HepG2 (cell line): ENCODE measurements at regions not wholly inside any gene's neighbourhood (a gene's known extent, or its start where the extent isn't known, plus 50 kb on each side); places are given as distances from the start of the nearest gene placed in this dataset.

Experiments
- ATAC-seq: fragments of 200-7000 bp; cut with Tn5 transposase; 3 replicates; pipeline ENCODE4 v1.9.1; 2020; ENCODE audit warnings: mild to moderate bottlenecking, moderate library complexity
- BruUV-seq: library from RNA; stranded (reverse); fragments of 400-500 nt; replicated peaks from 2 replicates; lab custom pipeline; 2021; lab: Mats Ljungman, UMichigan
- CTCF ChIA-PET: fragments of 300-600 bp; formaldehyde crosslinking; extraction: SDS; loops from one replicate; lab custom pipeline; 2021; ENCODE audit warnings: low total read pairs, inconsistent platforms, low intra/inter-chr PET ratio; lab: Yijun Ruan, JAX
- POLR2A ChIA-PET: fragments of 350-600 bp; sonication (Branson Sonifier 250); formaldehyde crosslinking; loops from one replicate; lab custom pipeline; 2020; ENCODE audit warnings: antibody characterized with exemption, inconsistent platforms; lab: Yijun Ruan, JAX
- DNase-seq: peaks from one replicate; pipeline ENCODE4 v3.0.0-alpha.2; 2015; ENCODE audit warnings: low spot score
- FAIRE-seq: peaks from 3 replicates; lab custom pipeline; 2011; peaks lifted over from hg19 to GRCh38; lab: Jason Lieb, UNC
- H2AFZ ChIP-seq: one replicate; pipeline ENCODE4 v1.6.1; 2011; ENCODE audit warnings: low read length, inconsistent platforms
- H3K27ac ChIP-seq: fragments of 300-600 bp; 3 replicates; pipeline ENCODE4 v1.8.0; 2011; ENCODE audit warnings: mixed run types, mild to moderate bottlenecking, mixed read lengths, low read length, inconsistent platforms; ENCODE audit not compliant: insufficient read depth; ENCODE audit errors: extremely low read length
- H3K27me3 ChIP-seq, 2 experiments: fragments of 200-600 bp in 1 of 2; 2 replicates in 1 of 2; 3 replicates in 1 of 2; pipeline versions ENCODE4 v1.6.0 to v1.8.0; 2011; ENCODE audit warnings: low read length in 2 of 2, mild to moderate bottlenecking in 2 of 2, moderate library complexity in 2 of 2, inconsistent platforms in 1 of 2; ENCODE audit not compliant: insufficient read depth in 2 of 2, control insufficient read depth in 1 of 2
- H3K36me3 ChIP-seq, 2 experiments: fragments of 200-600 bp in 1 of 2; replicated peaks in 1 of 2; 2 replicates in 1 of 2; 3 replicates in 1 of 2; pipeline versions ENCODE4 v1.5.1 to v1.8.0; 2011; ENCODE audit warnings: low read length in 2 of 2, inconsistent platforms in 1 of 2; ENCODE audit not compliant: insufficient read depth in 2 of 2, control insufficient read depth in 1 of 2
- H3K4me1 ChIP-seq: 2 replicates; pipeline ENCODE4 v1.5.1; 2012; ENCODE audit warnings: low read length, inconsistent platforms; ENCODE audit not compliant: insufficient read depth
- H3K4me2 ChIP-seq: 2 replicates; pipeline ENCODE4 v1.6.0; 2011; ENCODE audit warnings: low read depth, low read length, inconsistent platforms
- H3K4me3 ChIP-seq, 3 experiments: fragments of 200-600 bp in 1 of 3; sonication (generic), shearing (Covaris generic) in 1 of 3; replicated peaks in 1 of 3; 2 replicates each; pipeline ENCODE4 v1.5.1; 2011 to 2016; ENCODE audit warnings: low read length in 3 of 3, inconsistent platforms in 2 of 3, low read depth in 2 of 3, mild to moderate bottlenecking in 2 of 3, control low read depth in 1 of 3, mixed read lengths in 1 of 3; ENCODE audit not compliant: insufficient read depth in 1 of 3
- H3K79me2 ChIP-seq: one replicate; pipeline ENCODE4 v1.6.1; 2011; ENCODE audit warnings: low read length, inconsistent platforms; ENCODE audit not compliant: insufficient read depth
- H3K9ac ChIP-seq: 2 replicates; pipeline ENCODE4 v1.6.0; 2011; ENCODE audit warnings: mild to moderate bottlenecking, low read depth, low read length, inconsistent platforms; ENCODE audit not compliant: insufficient read depth
- H3K9me3 ChIP-seq: 2 replicates; pipeline ENCODE4 v1.5.1; 2012; ENCODE audit warnings: mild to moderate bottlenecking, low read length
- H4K20me1 ChIP-seq: 2 replicates; pipeline ENCODE4 v1.6.0; 2011; ENCODE audit warnings: inconsistent platforms, mild to moderate bottlenecking, low read length, moderate library complexity; ENCODE audit not compliant: insufficient read depth
- ADNP ChIP-seq: sonication (generic); formaldehyde crosslinking; IDR thresholded peaks from 2 replicates; pipeline ENCODE4 v1.4.0; 2020; ENCODE audit warnings: missing genetic modification reagents
- ARID5B ChIP-seq: IDR thresholded peaks from 2 replicates; pipeline ENCODE4 v1.4.0; 2020; ENCODE audit warnings: mild to moderate bottlenecking, missing genetic modification reagents
- CCAR2 ChIP-seq: fragments of 200-400 bp; formaldehyde crosslinking; optimal IDR thresholded peaks from 2 replicates; pipeline ENCODE3; 2018; ENCODE audit warnings: low read depth, mild to moderate bottlenecking, low read length, moderate library complexity
- CCDC6 ChIP-seq: sonication (generic); formaldehyde crosslinking; IDR thresholded peaks from 2 replicates; pipeline ENCODE4 v1.8.1; 2022; ENCODE audit warnings: mild to moderate bottlenecking, missing genetic modification reagents, moderate library complexity
- FOSL1 ChIP-seq: sonication (generic); formaldehyde crosslinking; IDR thresholded peaks from 2 replicates; pipeline ENCODE4 v1.9.0; 2021; ENCODE audit warnings: missing genetic modification reagents, borderline replicate concordance
- KMT2A ChIP-seq: sonication (generic); formaldehyde crosslinking; IDR thresholded peaks from 2 replicates; pipeline ENCODE4 v1.4.0; 2020; ENCODE audit warnings: missing genetic modification reagents
- PHB2 ChIP-seq: fragments of 450-650 bp; IDR thresholded peaks from 2 replicates; pipeline ENCODE4 v1.6.1; 2018; ENCODE audit not compliant: partially characterized antibody
- POGK ChIP-seq: sonication (generic); formaldehyde crosslinking; conservative IDR thresholded peaks from 2 replicates; pipeline ENCODE4 v1.8.0; 2022; ENCODE audit warnings: mild to moderate bottlenecking, moderate library complexity, missing genetic modification reagents
- RFX5 ChIP-seq: IDR thresholded peaks from 2 replicates; pipeline ENCODE4 v1.6.1; 2011; ENCODE audit warnings: low read depth, low read length, improper control_type of control experiment
- SIN3A ChIP-seq: IDR thresholded peaks from 2 replicates; pipeline ENCODE4 v1.6.1; 2011; ENCODE audit warnings: low read depth, mild to moderate bottlenecking, control low read depth, low read length, borderline replicate concordance
- ZNF30 ChIP-seq: sonication (generic); formaldehyde crosslinking; IDR thresholded peaks from 2 replicates; pipeline ENCODE4 v1.5.0; 2020; ENCODE audit warnings: mild to moderate bottlenecking, missing genetic modification reagents
- ZNF350 ChIP-seq: sonication (generic); formaldehyde crosslinking; IDR thresholded peaks from 2 replicates; pipeline ENCODE4 v1.4.0; 2020; ENCODE audit warnings: mild to moderate bottlenecking, low read depth, missing genetic modification reagents, borderline replicate concordance
- ZNF550 ChIP-seq: sonication (generic); formaldehyde crosslinking; IDR thresholded peaks from 2 replicates; pipeline ENCODE4 v1.4.0; 2020; ENCODE audit warnings: mild to moderate bottlenecking, missing genetic modification reagents, borderline replicate concordance
- ZNF605 ChIP-seq: sonication (generic); formaldehyde crosslinking; IDR thresholded peaks from 2 replicates; pipeline ENCODE4 v1.8.0; 2022; ENCODE audit warnings: mild to moderate bottlenecking, missing genetic modification reagents
- ZNF792 ChIP-seq: IDR thresholded peaks from 2 replicates; pipeline ENCODE4 v1.6.1; 2016
- ZNF850 ChIP-seq: sonication (generic); formaldehyde crosslinking; conservative IDR thresholded peaks from 2 replicates; pipeline ENCODE4 v1.9.0; 2021; ENCODE audit warnings: mild to moderate bottlenecking, missing genetic modification reagents
- WGBS: methylation state at CpG from one replicate; pipeline ENCODE4 v1.1.6; 2017; ENCODE audit warnings: low lambda C conversion rate; 5-methylcytosine and 5-hydroxymethylcytosine counted together
- in situ Hi-C: cut with HindIII; loops from 2 replicates; pipeline ENCODE4 v1.10.0; 2017; ENCODE audit warnings: low pct_unique_long_range_greater_than_20kb; ENCODE audit not compliant: extremely low pct_ligation_motif_present
- intact Hi-C: fragments of 100-400 bp; cut with micrococcal nuclease; formaldehyde crosslinking; loops from one replicate; pipeline ENCODE4 v1.10.0; 2022; ENCODE audit not compliant: unreplicated experiment

GRCh38 chr4:96652821-96653220 is 812.9 kb downstream of the PDHA2 start:
- peaks cover 15% of the 10 kb centered on the region for H3K9me3 ChIP-seq
- TF ChIP-seq ZNF850 (CRISPR knock-in tag) (no peak), CCAR2 (no peak), ZNF605 (CRISPR knock-in tag) (no peak)
- TF ChIP-seq, all 625 proteins: peak for 0
- 2% methylated on average over 4 of the region's 7 CpGs for WGBS
- no peaks in the 10 kb centered on the region for H3K79me2 ChIP-seq
- BruUV-seq: no TSS peak
- ChIA-PET CTCF (no interaction called here), POLR2A (no interaction called here)
- no peak overlapping the region for H3K27ac ChIP-seq
- no peaks in the 10 kb centered on the region for H4K20me1 ChIP-seq
- H3K27me3 ChIP-seq: no peaks in the 10 kb centered on the region
- no peaks in the 10 kb centered on the region for H3K36me3 ChIP-seq
- in situ Hi-C loops (no loop called here), intact Hi-C loops (no loop called here)
- H3K9ac ChIP-seq: no peak overlapping the region
- no peak for FAIRE-seq
- H3K4me2 ChIP-seq: no peak overlapping the region
- ATAC-seq: no peak
- no peak for DNase-seq
- no peaks in the 10 kb centered on the region for H3K4me1 ChIP-seq
- no peak overlapping the region for H2AFZ ChIP-seq
- H3K4me3 ChIP-seq: no peak overlapping the region

- H3K9me3 ChIP-seq: peaks cover 17% of the 10 kb centered on the region
- ATAC-seq: no peak
- H3K27me3 ChIP-seq: no peaks in the 10 kb centered on the region
- no peaks in the 10 kb centered on the region for H3K36me3 ChIP-seq
- no peaks in the 10 kb centered on the region for H3K79me2 ChIP-seq
- no peak for DNase-seq
- no peak for FAIRE-seq
- no peak overlapping the region for H3K4me3 ChIP-seq
- intact Hi-C loops: no loop called here
- H3K4me2 ChIP-seq: no peak overlapping the region
- POLR2A ChIA-PET: no interaction called here
- no TSS peak for BruUV-seq
- H3K9ac ChIP-seq: no peak overlapping the region
- CTCF ChIA-PET: no interaction called here
- in situ Hi-C loops: no loop called here
- no peak overlapping the region for H3K27ac ChIP-seq
- H2AFZ ChIP-seq: no peak overlapping the region
- no peaks in the 10 kb centered on the region for H4K20me1 ChIP-seq
- no CpG with 5 or more reads among the region's 6 CpGs for WGBS
- H3K4me1 ChIP-seq: no peaks in the 10 kb centered on the region
- TF ChIP-seq PHB2 (no peak), SIN3A (no peak), ZNF30 (no peak), ZNF350 (CRISPR knock-in tag) (no peak), ZNF792 (CRISPR knock-in tag) (no peak), ADNP (CRISPR knock-in tag) (no peak), FOSL1 (CRISPR knock-in tag) (no peak), ZNF550 (CRISPR knock-in tag) (no peak), POGK (CRISPR knock-in tag) (no peak), CCDC6 (no peak), ARID5B (no peak), RFX5 (no peak), KMT2A (CRISPR knock-in tag) (no peak)
Observed at GRCh38 chr4:96654045-96654444, 814.2 kb downstream of the PDHA2 start.
